SK-N-SH (cell line): ENCODE measurements at regions not wholly inside any gene's neighbourhood (a gene's known extent, or its start where the extent isn't known, plus 50 kb on each side); places are given as distances from the start of the nearest gene placed in this dataset.
"Not testable (repeated sequence)": the region's sequence is repeated elsewhere in the genome, so short reads cannot be mapped to it uniquely, and the experiment has no call there.

Experiments used
- CTCF ChIA-PET: fragments of 300-600, 350-600 bp; formaldehyde crosslinking; extraction: SDS; loops from one replicate; lab custom pipeline; 2021; lab: Yijun Ruan, JAX
- POLR2A ChIA-PET: fragments of 350-600 bp; sonication (Branson Sonifier 250); formaldehyde crosslinking; extraction: SDS; loops from one replicate; lab custom pipeline; 2020; ENCODE audit warnings: antibody characterized with exemption, inconsistent platforms; lab: Yijun Ruan, JAX
- DNase-seq: peaks from one replicate; pipeline ENCODE4 v3.0.0; 2012
- H2AFZ ChIP-seq: fragments of 200-600 bp; sonication (generic); 2 replicates; pipeline ENCODE4 v1.8.1; 2016; ENCODE audit warnings: antibody characterized with exemption, mild to moderate bottlenecking, low read depth
- H3F3A ChIP-seq: fragments of 200-600 bp; sonication (generic); replicated peaks from 2 replicates; pipeline ENCODE3; 2016; ENCODE audit warnings: antibody characterized with exemption, mild to moderate bottlenecking; ENCODE audit not compliant: insufficient read depth
- H3K27ac ChIP-seq, 2 experiments: fragments of 200-500 bp in 1 of 2; fragments of 200-600 bp in 1 of 2; sonication (Bioruptor generic) in 1 of 2; sonication (generic), shearing (Covaris generic) in 1 of 2; 2 replicates each; pipeline versions ENCODE4 v1.5.1 to v1.6.1; 2014 to 2016; ENCODE audit warnings: low read depth in 2 of 2, inconsistent platforms in 1 of 2, low read length in 1 of 2, mild to moderate bottlenecking in 1 of 2, mixed read lengths in 1 of 2
- H3K27me3 ChIP-seq: fragments of 200-600 bp; sonication (generic), shearing (Covaris generic); 2 replicates; pipeline ENCODE4 v1.6.1; 2016; ENCODE audit warnings: mixed run types; ENCODE audit not compliant: insufficient read depth
- H3K36me3 ChIP-seq, 2 experiments: fragments of 200-500 bp in 1 of 2; fragments of 200-600 bp in 1 of 2; sonication (Bioruptor generic) in 1 of 2; sonication (generic) in 1 of 2; replicated peaks in 1 of 2; 2 replicates each; pipeline versions ENCODE3 to v1.5.1; 2014 to 2016; ENCODE audit warnings: low read length in 1 of 2, mild to moderate bottlenecking in 1 of 2; ENCODE audit not compliant: insufficient read depth in 2 of 2, control insufficient read depth in 1 of 2
- H3K4me1 ChIP-seq, 2 experiments: fragments of 200-500 bp in 1 of 2; fragments of 200-600 bp in 1 of 2; sonication (Bioruptor generic) in 1 of 2; sonication (generic), shearing (Covaris generic) in 1 of 2; 2 replicates each; pipeline versions ENCODE4 v1.5.1 to v1.6.1; 2014 to 2016; ENCODE audit warnings: low read depth in 1 of 2, low read length in 1 of 2, mixed run types in 1 of 2; ENCODE audit not compliant: insufficient read depth in 2 of 2, control insufficient read depth in 1 of 2
- H3K4me2 ChIP-seq: fragments of 200-600 bp; sonication (generic), shearing (Covaris generic); 2 replicates; pipeline ENCODE4 v1.6.1; 2017; ENCODE audit warnings: mixed run types
- H3K4me3 ChIP-seq, 2 experiments: fragments of 200-500 bp in 1 of 2; fragments of 200-600 bp in 1 of 2; sonication (Bioruptor generic) in 1 of 2; sonication (generic), shearing (Covaris generic) in 1 of 2; 2 replicates each; pipeline versions ENCODE4 v1.5.1 to v1.8.1; 2014 to 2016; ENCODE audit warnings: low read depth in 2 of 2, inconsistent platforms in 1 of 2, low read length in 1 of 2, mild to moderate bottlenecking in 1 of 2, mixed read lengths in 1 of 2, moderate library complexity in 1 of 2
- H3K79me2 ChIP-seq: fragments of 200-600 bp; sonication (generic); 2 replicates; pipeline ENCODE4 v1.8.1; 2017; ENCODE audit warnings: mild to moderate bottlenecking; ENCODE audit not compliant: insufficient read depth
- H3K9ac ChIP-seq: fragments of 200-600 bp; sonication (generic); 2 replicates; pipeline ENCODE4 v1.6.1; 2017; ENCODE audit warnings: mixed run types
- H3K9me2 ChIP-seq: fragments of 200-600 bp; sonication (generic); 2 replicates; pipeline ENCODE4 v1.6.1; 2017; ENCODE audit warnings: mixed run types
- H3K9me3 ChIP-seq: fragments of 200-600 bp; sonication (generic); 2 replicates; pipeline ENCODE4 v1.6.1; 2017; ENCODE audit warnings: mixed run types, mild to moderate bottlenecking, moderate library complexity
- H4K20me1 ChIP-seq: fragments of 200-600 bp; sonication (generic); 2 replicates; pipeline ENCODE4 v1.6.1; 2017; ENCODE audit warnings: mild to moderate bottlenecking, mixed run types; ENCODE audit not compliant: insufficient read depth
- CTCF ChIP-seq: fragments of 200-600 bp; sonication (generic); IDR thresholded peaks from 2 replicates; pipeline ENCODE4 v1.6.1; 2017; ENCODE audit warnings: antibody characterized with exemption, mild to moderate bottlenecking, moderate library complexity
- WGBS: methylation state at CpG from one replicate; pipeline ENCODE4 v1.1.6; 2017; ENCODE audit warnings: low lambda C conversion rate; 5-methylcytosine and 5-hydroxymethylcytosine counted together
- TF ChIP-seq, protein P1 (sequence below): IDR thresholded peaks from 2 replicates; pipeline ENCODE4 v1.4.0; 2012; ENCODE audit warnings: low read depth

DNA sequence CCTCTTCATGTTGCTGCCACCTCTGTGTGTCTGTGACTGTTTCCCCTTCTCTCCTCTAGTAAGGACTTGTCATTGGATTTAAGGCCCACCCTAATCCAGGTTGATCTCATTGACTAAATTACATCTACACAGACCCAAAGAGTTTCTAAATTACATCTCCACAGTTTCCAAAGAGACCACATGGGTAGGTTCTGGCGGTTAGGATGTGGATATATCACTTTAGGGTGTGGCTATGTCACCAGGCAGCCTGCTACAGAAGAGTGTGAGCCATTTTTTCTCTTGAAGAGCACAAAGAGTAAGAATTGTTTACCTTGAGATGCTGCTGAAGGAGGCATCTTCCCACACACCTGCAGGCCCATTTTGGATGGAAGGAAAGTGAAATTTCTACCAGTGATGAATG lies 128.6 kb downstream of the LAT start:
- 53% methylated on average over 1 of the region's 1 CpG for WGBS

GRCh38 chr16:29112755-29113347 lies 128.0 kb downstream of the LAT start:
- H3K4me2 ChIP-seq = no peak overlapping the region
- H3K4me1 ChIP-seq = peaks cover 0 to 20% of the 10 kb centered on the region in 2 experiments; a peak in 1 of 4 replicates
- TF ChIP-seq CTCF = peak; percentile 43
- TF ChIP-seq, protein P1, sequence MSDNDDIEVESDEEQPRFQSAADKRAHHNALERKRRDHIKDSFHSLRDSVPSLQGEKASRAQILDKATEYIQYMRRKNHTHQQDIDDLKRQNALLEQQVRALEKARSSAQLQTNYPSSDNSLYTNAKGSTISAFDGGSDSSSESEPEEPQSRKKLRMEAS = no peak
- WGBS = 97% methylated on average over 3 of the region's 4 CpGs
- ChIA-PET POLR2A (no interaction called here), CTCF (no interaction called here)
- no peak overlapping the region for H2AFZ ChIP-seq
- H3K9me2 ChIP-seq = no peaks in the 10 kb centered on the region
- no peaks in the 10 kb centered on the region for H3K79me2 ChIP-seq
- no peaks in the 10 kb centered on the region for H3K9me3 ChIP-seq
- no peak overlapping the region for H3K4me3 ChIP-seq
- no peak overlapping the region for H3K27ac ChIP-seq
- no peaks in the 10 kb centered on the region for H3F3A ChIP-seq
- no peaks in the 10 kb centered on the region for H4K20me1 ChIP-seq
- no peak for DNase-seq
- no peaks in the 10 kb centered on the region for H3K27me3 ChIP-seq
- H3K9ac ChIP-seq = no peak overlapping the region
- no peaks in the 10 kb centered on the region for H3K36me3 ChIP-seq

More for the DNA sequence above, 128.6 kb downstream of the LAT start:
- H3K4me2 ChIP-seq, H3K9me2 ChIP-seq, H2AFZ ChIP-seq, H3K36me3 ChIP-seq, H3F3A ChIP-seq, H3K9me3 ChIP-seq, POLR2A ChIA-PET, H3K79me2 ChIP-seq, H3K9ac ChIP-seq, H3K27me3 ChIP-seq, H3K27ac ChIP-seq, H4K20me1 ChIP-seq, DNase-seq, CTCF ChIA-PET, H3K4me3 ChIP-seq: not testable (repeated sequence)
- H3K4me1 ChIP-seq = peaks cover 0 to 24% of the 10 kb centered on the region in 2 experiments; a peak in 1 of 4 replicates

DNA sequence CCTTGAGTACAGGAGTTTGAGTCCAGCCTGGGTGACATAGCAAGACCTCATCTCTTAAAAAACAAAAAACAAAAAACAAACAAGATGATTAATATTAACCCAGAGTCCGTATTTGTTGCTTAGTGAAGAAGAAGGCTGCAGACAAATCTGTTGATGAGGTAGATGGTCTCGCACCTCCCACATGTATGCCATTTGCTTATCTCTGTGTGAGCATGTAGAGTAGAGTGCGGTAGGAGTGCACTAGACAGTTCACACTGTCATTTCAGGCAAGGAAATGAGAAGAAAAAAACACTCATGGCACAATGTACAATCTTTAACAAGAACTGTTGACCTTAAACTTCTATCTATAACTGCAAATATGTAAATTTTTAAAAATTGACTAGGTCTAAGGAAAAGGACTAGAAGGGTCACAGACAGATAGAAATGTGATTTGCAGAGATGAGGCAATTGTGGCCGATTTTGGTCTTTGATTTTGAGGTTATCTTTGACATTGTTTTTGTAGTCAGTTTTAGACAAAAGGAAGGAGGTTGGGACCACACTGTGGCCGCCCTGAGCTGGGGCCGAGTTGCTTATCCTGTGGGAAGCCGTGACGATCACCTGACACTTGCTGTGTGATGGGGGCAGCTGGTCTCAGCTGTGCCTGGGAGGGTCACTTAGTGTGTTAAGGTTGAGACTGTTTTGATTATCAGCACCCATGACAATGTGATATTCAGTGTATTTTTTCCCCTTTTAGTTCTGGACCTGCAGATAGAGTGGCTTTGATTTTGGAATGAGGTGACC lies 127.2 kb downstream of the LAT start:
- H3K4me3 ChIP-seq, H3K27me3 ChIP-seq, H4K20me1 ChIP-seq, H3K79me2 ChIP-seq, H3K9me3 ChIP-seq, H3K9ac ChIP-seq, DNase-seq, H3F3A ChIP-seq, H3K27ac ChIP-seq, H2AFZ ChIP-seq, H3K36me3 ChIP-seq, POLR2A ChIA-PET, CTCF ChIA-PET, H3K9me2 ChIP-seq, H3K4me2 ChIP-seq: not testable (repeated sequence)
- WGBS = 53% methylated on average over 6 of the region's 8 CpGs
- H3K4me1 ChIP-seq = peaks cover 0 to 19% of the 10 kb centered on the region in 2 experiments; a peak in 1 of 4 replicates
